ENCODE measurements at regions not wholly inside any gene's neighbourhood (a gene's known extent, or its start where the extent isn't known, plus 50 kb on each side); places are given as distances from the start of the nearest gene placed in this dataset.
"Not testable (repeated sequence)": the region's sequence is repeated elsewhere in the genome, so short reads cannot be mapped to it uniquely, and the experiment has no call there.

- DNase-seq (no peak), ATAC-seq (no peak)
- H3K79me2 ChIP-seq (ENCODE audit: low read length), result peaks cover 89% of the 10 kb centered on the region
- CTCF ChIA-PET, result no interaction called here
- H3K4me3 ChIP-seq (ENCODE audit: low read length), result no peak overlapping the region
- H3K27ac ChIP-seq (ENCODE audit: low read length), result peak overlapping the region; percentile 96
- H3K4me2 ChIP-seq (ENCODE audit: low read length), result no peak overlapping the region
- no peaks in the 10 kb centered on the region for H3K27me3 ChIP-seq (ENCODE audit: low read length)
- no TSS peak for BruUV-seq (replicated peaks)
- peak overlapping the region; percentile 96 for H3K9ac ChIP-seq (ENCODE audit: low read length)
- peaks cover 54% of the 10 kb centered on the region for H3K4me1 ChIP-seq (ENCODE audit: insufficient read depth, low read length)
- intact Hi-C loops (cut with micrococcal nuclease), result no loop called here
- no peaks in the 10 kb centered on the region for H3K9me2 ChIP-seq (replicated peaks; ENCODE audit: low read length)
- H2AFZ ChIP-seq (ENCODE audit: low read length), result no peak overlapping the region
- peaks cover 9% of the 10 kb centered on the region for H3F3A ChIP-seq (ENCODE audit: low read length, unreplicated experiment)
- TF ChIP-seq EZH2 (IDR thresholded peaks at IDR 0.05; ENCODE audit: low read length, unreplicated experiment) (no peak), EZH2phosphoT487 (IDR thresholded peaks at IDR 0.05; ENCODE audit: borderline replicate concordance, low read length) (no peak), CTCF (conservative IDR thresholded peaks at IDR 0.05; ENCODE audit: low read depth, low read length) (no peak)
- H3K9me3 ChIP-seq (ENCODE audit: low read length), result peaks cover 4% of the 10 kb centered on the region; the same call in 1 of the 2 replicates
- POLR2A ChIA-PET (ENCODE audit: unreplicated experiment), result interaction anchor here (0.5 to 0.6 kb wide), 2 partner anchors 54 to 77 kb away, joined by 3 to 5 read pairs; no protein-coding TSS in a partner anchor
- H3K36me3 ChIP-seq (ENCODE audit: low read depth, low read length), result peaks cover 10% of the 10 kb centered on the region; the same call in 1 of the 2 replicates
- H4K20me1 ChIP-seq (ENCODE audit: low read length), result no peaks in the 10 kb centered on the region
Observed at GRCh38 chr17:72463287-72464102, 342.7 kb downstream of the SOX9 start.

- H3K79me2 ChIP-seq (ENCODE audit: low read length), result peaks cover 89% of the 10 kb centered on the region
- H3K9me2 ChIP-seq (replicated peaks; ENCODE audit: low read length); H3F3A ChIP-seq (ENCODE audit: low read length, unreplicated experiment); H3K9me3 ChIP-seq (ENCODE audit: low read length); H3K4me2 ChIP-seq (ENCODE audit: low read length); H4K20me1 ChIP-seq (ENCODE audit: low read length); H2AFZ ChIP-seq (ENCODE audit: low read length); CTCF ChIA-PET; H3K4me3 ChIP-seq (ENCODE audit: low read length); DNase-seq; intact Hi-C loops (cut with micrococcal nuclease); H3K27me3 ChIP-seq (ENCODE audit: low read length); BruUV-seq (replicated peaks); ATAC-seq: not testable (repeated sequence)
- peaks cover 54% of the 10 kb centered on the region for H3K4me1 ChIP-seq (ENCODE audit: insufficient read depth, low read length)
- POLR2A ChIA-PET (ENCODE audit: unreplicated experiment), result interaction anchor here (0.5 kb wide), 1 partner anchor 76 kb away, joined by 5 read pairs; no protein-coding TSS in a partner anchor
- peak overlapping the region; percentile 96 for H3K9ac ChIP-seq (ENCODE audit: low read length)
- H3K36me3 ChIP-seq (ENCODE audit: low read depth, low read length), result peaks cover 10% of the 10 kb centered on the region; the same call in 1 of the 2 replicates
- peak overlapping the region; percentile 96 for H3K27ac ChIP-seq (ENCODE audit: low read length)
Observed at GRCh38 chr17:72464221-72464620, 343.4 kb downstream of the SOX9 start.

- peaks cover 10% of the 10 kb centered on the region; the same call in 1 of the 2 replicates for H3K36me3 ChIP-seq (ENCODE audit: low read depth, low read length)
- no peaks in the 10 kb centered on the region for H3K27me3 ChIP-seq (ENCODE audit: low read length)
- intact Hi-C loops (cut with micrococcal nuclease), result loop anchor here (1.0 to 5.0 kb wide), 5 partner anchors 44 to 339 kb away; no protein-coding TSS in a partner anchor
- CTCF ChIA-PET, result interaction anchor here (0.6 to 2.0 kb wide), 9 partner anchors 9 to 346 kb away, joined by 3 to 10 read pairs (median 4); no protein-coding TSS in a partner anchor
- peak overlapping the region; percentile 96 for H3K9ac ChIP-seq (ENCODE audit: low read length)
- H3K9me3 ChIP-seq (ENCODE audit: low read length), result peaks cover 4% of the 10 kb centered on the region; the same call in 1 of the 2 replicates
- DNase-seq, result peak; percentile 99
- H3K4me1 ChIP-seq (ENCODE audit: insufficient read depth, low read length), result peaks cover 54% of the 10 kb centered on the region
- peak overlapping the region; percentile 66 for H3K4me3 ChIP-seq (ENCODE audit: low read length)
- no peaks in the 10 kb centered on the region for H3K9me2 ChIP-seq (replicated peaks; ENCODE audit: low read length)
- peak overlapping the region; percentile 96 for H3K27ac ChIP-seq (ENCODE audit: low read length)
- H4K20me1 ChIP-seq (ENCODE audit: low read length), result no peaks in the 10 kb centered on the region
- peak overlapping the region; percentile 91 for H3K4me2 ChIP-seq (ENCODE audit: low read length)
- H3K79me2 ChIP-seq (ENCODE audit: low read length), result peaks cover 89% of the 10 kb centered on the region
- BruUV-seq (replicated peaks), result TSS peak; percentile 92
- peak; percentile 89 for ATAC-seq
- H2AFZ ChIP-seq (ENCODE audit: low read length), result no peak overlapping the region
- H3F3A ChIP-seq (ENCODE audit: low read length, unreplicated experiment), result peaks cover 9% of the 10 kb centered on the region
- POLR2A ChIA-PET (ENCODE audit: unreplicated experiment), result interaction anchor here (0.5 to 1.8 kb wide), 12 partner anchors 9 to 546 kb away, joined by 3 to 13 read pairs (median 4); partner anchors contain the start of gene SOX9
- TF ChIP-seq EZH2phosphoT487 (IDR thresholded peaks at IDR 0.05; ENCODE audit: borderline replicate concordance, low read length), result no peak
- TF ChIP-seq EZH2 (IDR thresholded peaks at IDR 0.05; ENCODE audit: low read length, unreplicated experiment), result no peak
- no peak for TF ChIP-seq CTCF (conservative IDR thresholded peaks at IDR 0.05; ENCODE audit: low read depth, low read length)
Observed at GRCh38 chr17:72465191-72466024, 344.6 kb downstream of the SOX9 start.

All from PC-3 (cell line).